WTC11 (cell line): ENCODE measurements at regions not wholly inside any gene's neighbourhood (a gene's known extent, or its start where the extent isn't known, plus 50 kb on each side); places are given as distances from the start of the nearest gene placed in this dataset.

ENCODE experiments used
- ATAC-seq: fragments of 200-7000 bp; cut with Tn5 transposase; 2 replicates; pipeline ENCODE4 v1.10.0; 2021; ENCODE audit warnings: mild to moderate bottlenecking, moderate library complexity
- CTCF ChIA-PET: fragments of 300-600 bp; sonication (Branson Sonifier 250); formaldehyde crosslinking; loops from one replicate; lab custom pipeline; 2021; ENCODE audit warnings: antibody characterized with exemption; lab: Charles Lee
- POLR2A ChIA-PET: fragments of 350-600 bp; sonication (Branson Sonifier 250); formaldehyde crosslinking; loops from one replicate; lab custom pipeline; 2021; ENCODE audit warnings: antibody characterized with exemption; lab: Charles Lee
- DNase-seq: peaks from one replicate; pipeline ENCODE4 v3.0.0; 2021; ENCODE audit warnings: low spot score
- H3K27ac Mint-ChIP-seq: 2 replicates; pipeline ENCODE4 v1.8.0; 2021; ENCODE audit warnings: mixed read lengths
- H3K27me3 Mint-ChIP-seq: 2 replicates; pipeline ENCODE4 v1.8.0; 2021; ENCODE audit warnings: low read depth, mild to moderate bottlenecking, moderate library complexity, mixed read lengths
- H3K36me3 Mint-ChIP-seq: 2 replicates; pipeline ENCODE4 v1.8.0; 2021; ENCODE audit warnings: mixed read lengths
- H3K4me1 Mint-ChIP-seq: 2 replicates; pipeline ENCODE4 v1.8.0; 2022; ENCODE audit warnings: mixed read lengths
- H3K4me3 Mint-ChIP-seq: 2 replicates; pipeline ENCODE4 v1.8.0; 2021; ENCODE audit warnings: mild to moderate bottlenecking, moderate library complexity, mixed read lengths
- H3K9me3 Mint-ChIP-seq: 2 replicates; pipeline ENCODE4 v1.8.0; 2021; ENCODE audit warnings: mixed read lengths
- AFF4 ChIP-seq: sonication (generic); formaldehyde crosslinking; IDR thresholded peaks from 2 replicates; pipeline ENCODE4 v1.8.1; 2023; ENCODE audit warnings: mild to moderate bottlenecking, missing genetic modification reagents, borderline replicate concordance
- ATF6 ChIP-seq: sonication (generic); formaldehyde crosslinking; IDR thresholded peaks from 2 replicates; pipeline ENCODE4 v1.8.1; 2023; ENCODE audit warnings: mild to moderate bottlenecking, missing genetic modification reagents
- E2F5 ChIP-seq: sonication (generic); formaldehyde crosslinking; IDR thresholded peaks from 2 replicates; pipeline ENCODE4 v1.8.1; 2022; ENCODE audit warnings: mild to moderate bottlenecking, moderate library complexity, missing genetic modification reagents
- ERG ChIP-seq: fragments of 250-450 bp; sonication (Bioruptor Pico); IDR thresholded peaks from 2 replicates; pipeline ENCODE4 v1.8.0; 2021; ENCODE audit warnings: mild to moderate bottlenecking
- FOXJ3 ChIP-seq: sonication (generic); formaldehyde crosslinking; IDR thresholded peaks from 2 replicates; pipeline ENCODE4 v1.9.0; 2021; ENCODE audit warnings: missing genetic modification reagents, mild to moderate bottlenecking, borderline replicate concordance
- FOXK1 ChIP-seq: sonication (generic); formaldehyde crosslinking; IDR thresholded peaks from 2 replicates; pipeline ENCODE4 v1.8.0; 2022; ENCODE audit warnings: mild to moderate bottlenecking, moderate library complexity, missing genetic modification reagents
- FOXP1 ChIP-seq: sonication (generic); formaldehyde crosslinking; IDR thresholded peaks from 2 replicates; pipeline ENCODE4 v1.8.0; 2022; ENCODE audit warnings: missing genetic modification reagents, mild to moderate bottlenecking, moderate library complexity, borderline replicate concordance
- FOXP4 ChIP-seq: sonication (generic); formaldehyde crosslinking; IDR thresholded peaks from 2 replicates; pipeline ENCODE4 v1.8.0; 2022; ENCODE audit warnings: mild to moderate bottlenecking, missing genetic modification reagents
- HMGXB4 ChIP-seq: sonication (generic); formaldehyde crosslinking; IDR thresholded peaks from 2 replicates; pipeline ENCODE4 v1.8.1; 2023; ENCODE audit warnings: mild to moderate bottlenecking, moderate library complexity, missing genetic modification reagents
- JUN ChIP-seq: sonication (generic); formaldehyde crosslinking; IDR thresholded peaks from 2 replicates; pipeline ENCODE4 v1.8.0; 2023; ENCODE audit warnings: mild to moderate bottlenecking, missing genetic modification reagents
- NFYB ChIP-seq: sonication (generic); formaldehyde crosslinking; conservative IDR thresholded peaks from 2 replicates; pipeline ENCODE4 v1.8.0; 2022; ENCODE audit warnings: low read depth, missing genetic modification reagents
- RELA ChIP-seq: sonication (generic); formaldehyde crosslinking; IDR thresholded peaks from 2 replicates; pipeline ENCODE4 v1.8.1; 2022; ENCODE audit warnings: missing genetic modification reagents, mild to moderate bottlenecking, borderline replicate concordance
- RORB ChIP-seq: fragments of 250-450 bp; sonication (Bioruptor Pico); IDR thresholded peaks from 2 replicates; pipeline ENCODE4 v1.9.0; 2021; ENCODE audit warnings: mild to moderate bottlenecking
- SMAD4 ChIP-seq: sonication (generic); formaldehyde crosslinking; IDR thresholded peaks from 2 replicates; pipeline ENCODE4 v1.8.0; 2022; ENCODE audit warnings: mild to moderate bottlenecking, missing genetic modification reagents
- TEAD1 ChIP-seq: sonication (generic); formaldehyde crosslinking; IDR thresholded peaks from 2 replicates; pipeline ENCODE4 v1.8.0; 2022; ENCODE audit warnings: mild to moderate bottlenecking, missing genetic modification reagents
- ZNF138 ChIP-seq: sonication (generic); formaldehyde crosslinking; conservative IDR thresholded peaks from 2 replicates; pipeline ENCODE4 v1.8.1; 2022; ENCODE audit warnings: mild to moderate bottlenecking, moderate library complexity, missing genetic modification reagents
- ZNF219 ChIP-seq: sonication (generic); formaldehyde crosslinking; IDR thresholded peaks from 2 replicates; pipeline ENCODE4 v1.8.0; 2023; ENCODE audit warnings: missing genetic modification reagents, mild to moderate bottlenecking, borderline replicate concordance
- ZNF263 ChIP-seq: sonication (generic); formaldehyde crosslinking; IDR thresholded peaks from 2 replicates; pipeline ENCODE4 v1.8.1; 2022; ENCODE audit warnings: low read depth, mild to moderate bottlenecking, moderate library complexity, missing genetic modification reagents
- ZNF416 ChIP-seq: fragments of 250-450 bp; sonication (Bioruptor Pico); IDR thresholded peaks from 2 replicates; pipeline ENCODE4 v1.9.0; 2021; ENCODE audit warnings: mild to moderate bottlenecking, inconsistent platforms
- ZNF423 ChIP-seq: fragments of 250-450 bp; sonication (Bioruptor Pico); IDR thresholded peaks from 2 replicates; pipeline ENCODE4 v2.1.2; 2022; ENCODE audit warnings: mild to moderate bottlenecking, moderate library complexity
- ZNF512 ChIP-seq: sonication (generic); formaldehyde crosslinking; IDR thresholded peaks from 2 replicates; pipeline ENCODE4 v1.8.1; 2022; ENCODE audit warnings: missing genetic modification reagents, borderline replicate concordance
- ZNF671 ChIP-seq: fragments of 250-450 bp; sonication (Bioruptor Pico); IDR thresholded peaks from 2 replicates; pipeline ENCODE4 v1.8.0; 2021; ENCODE audit warnings: mild to moderate bottlenecking

- no peaks in the 10 kb centered on the region for H3K9me3 Mint-ChIP-seq
- H3K4me3 Mint-ChIP-seq, result no peak overlapping the region
- H3K36me3 Mint-ChIP-seq, result no peaks in the 10 kb centered on the region
- no peaks in the 10 kb centered on the region; the same call in 1 of the 2 replicates for H3K27me3 Mint-ChIP-seq
- ChIA-PET CTCF (no interaction called here), POLR2A (no interaction called here)
- no peak for ATAC-seq
- peaks cover 69% of the 10 kb centered on the region for H3K4me1 Mint-ChIP-seq
- no peak for DNase-seq
- no peak for TF ChIP-seq ZNF416 (CRISPR knock-in tag)
- no peak for TF ChIP-seq ZNF671 (CRISPR knock-in tag)
- no peak for TF ChIP-seq ZNF423 (CRISPR knock-in tag)
- no peak for TF ChIP-seq ZNF512 (CRISPR knock-in tag)
- no peak for TF ChIP-seq E2F5
- no peak for TF ChIP-seq SMAD4 (CRISPR knock-in tag)
- TF ChIP-seq TEAD1 (CRISPR knock-in tag), result no peak
- TF ChIP-seq NFYB (CRISPR knock-in tag), result no peak
- TF ChIP-seq HMGXB4 (CRISPR knock-in tag), result no peak
- TF ChIP-seq ZNF263 (CRISPR knock-in tag), result no peak
- no peak for TF ChIP-seq ATF6 (CRISPR knock-in tag)
- TF ChIP-seq ZNF219 (CRISPR knock-in tag), result no peak
- no peak for TF ChIP-seq ZNF138 (CRISPR knock-in tag)
- no peak for TF ChIP-seq JUN
- no peak for TF ChIP-seq RELA (CRISPR knock-in tag)
- TF ChIP-seq FOXK1 (CRISPR knock-in tag), result no peak
- no peak overlapping the region for H3K27ac Mint-ChIP-seq
Observed at GRCh38 chr3:43970351-43970750, 271.3 kb upstream of the TOPAZ1 start.

- DNase-seq (no peak), ATAC-seq (no peak)
- Mint-ChIP-seq H3K4me1 (peaks cover 65% of the 10 kb centered on the region), H3K9me3 (peaks cover 5% of the 10 kb centered on the region), H3K27ac (no peak overlapping the region), H3K27me3 (peaks cover 4% of the 10 kb centered on the region), H3K36me3 (peaks cover 5% of the 10 kb centered on the region), H3K4me3 (no peak overlapping the region)
- no peak for TF ChIP-seq RORB (CRISPR knock-in tag)
- TF ChIP-seq ZNF138 (CRISPR knock-in tag), result no peak
- no peak for TF ChIP-seq FOXJ3
- no peak for TF ChIP-seq ZNF263 (CRISPR knock-in tag)
- TF ChIP-seq AFF4 (CRISPR knock-in tag), result no peak
- no peak for TF ChIP-seq FOXP4
- TF ChIP-seq ERG (CRISPR knock-in tag), result no peak
- no peak for TF ChIP-seq FOXP1 (CRISPR knock-in tag)
- CTCF ChIA-PET, result no interaction called here
- POLR2A ChIA-PET, result no interaction called here
Observed at GRCh38 chr3:43970920-43971319, 270.8 kb upstream of the TOPAZ1 start.
